Activated CD4-positive, alpha-beta T cell treated with anti-CD3 and anti-CD28 coated beads, Interleukin-2, Interleukin-4, amounts not matched to agents 100 ng/mL and 50 ng/mL, durations not matched to agents 16 hours and 8 hours (primary cell): ENCODE measurements at regions not wholly inside any gene's neighbourhood (a gene's known extent, or its start where the extent isn't known, plus 50 kb on each side); places are given as distances from the start of the nearest gene placed in this dataset.
"Not testable (repeated sequence)": the region's sequence is repeated elsewhere in the genome, so short reads cannot be mapped to it uniquely, and the experiment has no call there.

Source experiments
- DNase-seq: peaks from one replicate; pipeline ENCODE4 v3.0.0-alpha.2; 2020; ENCODE audit warnings: low spot score

GRCh38 chr5:124617787-124618186 lies 128.7 kb downstream of the ZNF608 start:
- DNase-seq: no peak

DNA sequence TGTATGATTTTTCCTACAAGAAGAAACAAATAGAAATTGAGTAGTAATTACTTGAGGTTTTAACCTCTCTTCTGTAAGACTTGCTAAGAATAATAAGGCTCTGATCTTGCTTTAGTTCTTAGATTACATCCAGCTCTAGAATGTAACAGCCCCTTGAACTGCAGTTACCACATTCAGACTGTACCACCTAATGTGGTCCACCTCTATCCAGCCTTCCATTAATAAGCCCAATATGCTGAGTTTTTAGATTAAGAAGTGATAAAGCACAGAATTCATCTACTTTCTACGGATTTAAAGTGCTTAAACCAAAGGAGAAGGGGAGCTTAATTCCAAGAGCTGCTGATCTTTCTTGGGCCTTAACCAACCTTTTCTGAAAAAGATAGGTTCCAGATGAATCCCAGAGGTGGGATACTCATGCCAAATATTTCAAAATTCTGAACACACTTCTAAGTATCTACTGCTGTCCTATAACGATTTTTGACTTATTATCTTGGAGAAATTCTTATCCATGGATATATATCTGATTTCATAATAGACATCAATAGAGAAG lies 131.5 kb downstream of the ZNF608 start:
- no peak for DNase-seq

- DNase-seq: no peak
Measured at GRCh38 chr5:124614105-124614504, 132.3 kb downstream of the ZNF608 start.

DNA sequence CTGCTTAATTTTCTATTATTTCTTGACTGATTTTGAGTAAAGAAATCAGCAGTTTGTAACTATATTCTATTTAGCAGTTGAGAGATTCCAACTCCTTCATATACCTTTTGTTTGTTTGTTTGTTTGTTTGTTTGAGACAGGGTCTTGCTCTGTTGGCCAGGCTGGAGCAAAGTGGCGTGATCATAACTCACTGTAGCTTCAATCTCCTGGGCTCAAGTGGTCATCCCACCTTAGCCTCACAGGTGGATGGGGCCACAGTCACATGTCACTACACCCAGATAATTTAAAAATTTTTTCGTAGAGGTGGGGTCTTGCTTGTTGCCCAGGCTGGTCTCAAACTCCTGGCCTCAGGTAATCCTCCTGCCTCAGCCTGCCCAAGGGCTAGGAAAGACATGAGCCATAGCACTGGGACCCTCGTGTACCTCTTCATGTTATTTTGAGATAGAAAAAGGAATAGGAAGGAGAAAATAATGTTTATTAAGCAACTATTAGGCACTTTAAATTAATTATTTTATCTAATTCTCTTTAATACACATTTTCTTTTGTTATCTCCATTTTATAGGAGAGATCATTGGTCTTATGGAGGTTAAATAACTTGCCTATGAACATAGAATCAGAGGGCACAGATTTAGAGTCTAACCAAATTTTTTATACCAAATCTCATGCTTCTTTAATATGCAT lies 133.0 kb downstream of the ZNF608 start:
- no peak for DNase-seq

DNA sequence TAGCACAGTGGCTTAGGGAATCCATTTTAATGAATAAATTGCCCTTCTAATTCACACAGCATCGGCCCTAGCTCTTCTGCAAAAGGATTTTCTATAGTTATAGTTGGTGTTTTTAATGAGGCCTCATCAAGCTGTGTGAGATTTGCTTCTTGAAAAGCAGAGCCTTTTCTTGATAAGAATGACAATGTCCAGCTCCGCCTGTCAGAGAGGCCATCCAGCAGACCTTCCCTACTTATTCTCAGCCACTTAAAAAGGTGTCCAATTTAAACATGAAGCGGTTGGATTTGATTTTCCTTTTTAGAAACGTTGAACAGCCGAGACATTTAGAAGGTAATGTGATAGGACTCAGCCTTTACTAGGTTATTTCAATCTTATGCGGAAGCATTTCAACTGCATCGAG lies 134.4 kb downstream of the ZNF608 start:
- no peak for DNase-seq

GRCh38 chr5:124611262-124611661 lies 135.2 kb downstream of the ZNF608 start:
- not testable (repeated sequence) for DNase-seq

DNA sequence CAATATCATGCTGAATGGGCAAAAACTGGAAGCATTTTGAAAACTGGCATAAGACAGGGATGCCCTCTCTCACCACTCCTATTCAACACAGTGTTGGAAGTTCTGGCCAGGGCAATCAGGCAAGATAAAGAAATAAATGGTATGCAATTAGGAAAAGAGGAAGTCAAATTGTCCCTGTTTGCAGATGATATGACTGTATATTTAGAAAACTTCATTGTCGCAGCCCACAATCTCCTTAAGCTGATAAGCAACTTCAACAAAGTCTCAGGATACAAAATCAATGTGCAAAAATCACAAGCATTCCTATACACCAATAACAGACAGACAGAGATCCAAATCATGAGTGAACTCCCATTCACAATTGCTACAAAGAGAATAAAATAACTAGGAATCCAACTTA lies 136.8 kb downstream of the ZNF608 start:
- DNase-seq: not testable (repeated sequence)

GRCh38 chr5:124606543-124606942 lies 139.9 kb downstream of the ZNF608 start:
- no peak for DNase-seq

GRCh38 chr5:124606093-124606492 lies 140.3 kb downstream of the ZNF608 start:
- DNase-seq: no peak

GRCh38 chr5:124605541-124605940 lies 140.9 kb downstream of the ZNF608 start:
- no peak for DNase-seq

- DNase-seq: no peak
Measured at GRCh38 chr5:124604419-124604818, 142.0 kb downstream of the ZNF608 start.

DNA sequence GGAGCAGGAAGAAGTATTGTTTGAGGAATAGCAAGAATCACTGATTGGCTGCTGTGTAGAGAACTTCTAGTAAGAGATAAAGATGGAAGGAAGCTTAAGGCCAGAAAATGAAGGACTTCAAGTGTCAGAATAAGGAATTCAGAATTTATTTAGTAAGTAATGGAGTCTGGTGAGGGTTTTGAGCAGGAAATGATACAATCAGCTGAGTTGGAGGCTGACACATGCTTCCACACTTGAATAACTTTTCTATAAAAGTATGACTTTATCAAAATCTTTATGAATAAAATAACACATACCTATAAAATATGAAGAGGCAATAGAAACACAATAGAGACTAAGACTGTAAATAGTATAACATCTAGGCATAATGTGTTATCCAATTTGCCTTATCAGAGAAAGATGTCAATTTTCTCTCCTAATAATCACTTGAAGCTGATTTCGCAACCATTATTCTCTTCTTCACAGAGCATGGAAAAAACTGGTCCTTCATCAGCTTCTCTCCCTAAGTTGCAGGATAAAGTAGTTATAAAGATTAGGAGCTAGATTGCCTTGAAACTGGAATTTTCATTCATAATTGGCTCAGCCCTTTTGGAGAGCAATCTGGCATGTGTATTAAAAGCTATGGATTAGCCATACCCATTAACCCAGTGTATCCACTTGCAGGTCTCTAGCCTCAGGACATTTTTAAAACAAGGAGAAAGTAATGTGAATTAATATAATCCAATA lies 143.4 kb downstream of the ZNF608 start:
- no peak for DNase-seq

DNA sequence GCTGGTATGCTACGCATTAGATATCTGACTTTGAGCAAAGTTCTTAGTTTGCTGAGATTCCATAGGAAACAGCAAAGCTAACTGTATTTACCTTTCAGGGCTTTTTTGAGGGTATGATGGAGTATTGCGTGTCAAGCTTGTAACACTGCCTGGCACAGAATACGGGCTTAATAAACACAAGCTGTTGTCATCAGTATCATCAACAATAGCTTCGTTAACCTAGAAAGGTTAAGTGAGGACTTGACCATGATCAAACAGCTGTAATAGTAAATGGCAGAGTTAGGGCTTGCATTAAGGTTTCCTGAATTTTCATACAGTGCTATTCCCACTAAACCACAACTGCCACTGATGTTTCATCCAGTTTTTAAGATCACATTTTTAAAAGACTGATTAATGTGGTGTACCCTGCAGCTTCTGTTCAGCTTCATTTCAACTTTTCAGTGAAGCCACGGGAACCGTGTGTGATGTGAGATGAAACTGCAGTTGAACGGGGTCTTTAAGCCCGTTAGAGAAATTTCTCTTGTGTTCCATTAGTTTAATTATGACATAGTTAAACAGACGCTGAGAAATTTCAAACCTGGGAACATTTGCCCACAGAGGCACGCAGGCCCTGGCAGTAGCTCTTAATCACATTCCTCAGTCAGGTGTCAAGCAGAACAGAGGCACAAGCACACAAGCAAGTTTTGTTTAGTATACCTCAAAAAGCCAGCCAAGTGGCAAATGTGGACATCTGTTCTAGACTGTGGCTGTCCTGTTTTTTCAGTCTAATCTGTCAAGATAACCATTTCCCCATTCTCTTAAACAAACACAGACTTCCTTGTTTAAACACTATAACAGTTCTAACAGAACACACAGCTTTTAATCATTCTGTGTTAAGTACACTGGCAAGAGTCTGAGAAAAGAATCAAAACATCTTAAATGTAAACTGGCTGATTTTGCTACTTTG lies 147.1 kb downstream of the ZNF608 start:
- DNase-seq: no peak

GRCh38 chr5:124596595-124597421 lies 149.6 kb downstream of the ZNF608 start:
- DNase-seq: no peak

DNA sequence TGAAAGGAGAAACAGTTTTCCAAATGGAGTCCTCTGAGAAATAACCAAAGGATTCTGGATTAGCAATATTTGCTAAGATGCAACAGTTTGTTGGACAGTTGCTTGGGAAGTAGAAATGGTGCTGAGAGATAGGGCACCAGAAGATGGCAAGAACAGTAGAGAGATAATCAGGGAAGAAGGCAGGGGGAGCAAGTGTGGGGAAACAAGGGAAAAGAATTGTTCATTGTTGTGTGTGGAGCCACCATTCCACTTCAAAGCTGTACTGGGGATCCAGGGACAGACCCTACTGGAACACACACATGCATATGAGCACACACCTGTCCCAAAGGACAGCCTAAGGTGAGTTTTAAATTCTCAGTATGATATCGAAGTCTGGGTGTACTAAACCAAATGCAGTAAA lies 152.5 kb downstream of the ZNF608 start:
- DNase-seq: no peak

GRCh38 chr5:124592891-124593290 lies 153.5 kb downstream of the ZNF608 start:
- DNase-seq: no peak

GRCh38 chr5:124591583-124591982 lies 154.9 kb downstream of the ZNF608 start:
- no peak for DNase-seq

GRCh38 chr5:124590686-124591085 lies 155.8 kb downstream of the ZNF608 start:
- DNase-seq: no peak

- no peak for DNase-seq
Measured at GRCh38 chr5:124587280-124587679, 159.2 kb downstream of the ZNF608 start.

DNA sequence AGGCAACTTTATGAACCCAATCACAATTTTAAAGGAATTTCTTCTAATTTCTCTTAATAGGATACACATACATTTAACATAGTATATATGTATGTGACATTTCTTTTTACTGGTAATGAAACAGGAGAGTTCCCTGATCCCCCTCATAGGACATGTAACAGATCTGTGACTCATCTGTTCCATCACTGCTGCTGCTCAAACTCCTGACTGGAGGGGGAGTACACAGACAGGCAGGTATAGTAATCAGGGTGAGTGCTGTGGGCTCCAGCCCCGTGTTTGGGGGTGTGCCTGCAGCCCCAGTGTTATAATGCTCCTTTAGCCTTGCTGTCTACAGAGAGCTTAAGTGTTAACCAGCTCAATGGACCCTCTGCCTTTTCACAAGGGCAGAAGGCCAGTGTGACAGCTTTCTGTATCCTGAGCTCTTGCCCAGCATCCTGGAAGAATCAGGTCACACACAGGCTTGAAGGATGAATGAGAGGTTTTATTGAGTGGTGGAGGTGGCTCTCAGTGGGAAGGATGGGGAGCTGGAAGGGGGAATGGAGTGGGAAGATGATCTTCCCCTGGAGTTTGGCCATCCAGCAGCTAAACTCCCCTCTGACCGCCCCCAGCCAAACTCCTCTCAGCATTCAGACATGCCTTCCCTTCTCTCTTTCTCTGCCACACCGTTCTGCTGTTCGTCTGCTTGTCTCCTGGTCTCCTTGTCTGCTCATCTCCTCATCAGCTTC lies 161.3 kb downstream of the ZNF608 start:
- DNase-seq: peak; percentile 3
